ENCODE measurements at regions not wholly inside any gene's neighbourhood (a gene's known extent, or its start where the extent isn't known, plus 50 kb on each side); places are given as distances from the start of the nearest gene placed in this dataset.

DNA sequence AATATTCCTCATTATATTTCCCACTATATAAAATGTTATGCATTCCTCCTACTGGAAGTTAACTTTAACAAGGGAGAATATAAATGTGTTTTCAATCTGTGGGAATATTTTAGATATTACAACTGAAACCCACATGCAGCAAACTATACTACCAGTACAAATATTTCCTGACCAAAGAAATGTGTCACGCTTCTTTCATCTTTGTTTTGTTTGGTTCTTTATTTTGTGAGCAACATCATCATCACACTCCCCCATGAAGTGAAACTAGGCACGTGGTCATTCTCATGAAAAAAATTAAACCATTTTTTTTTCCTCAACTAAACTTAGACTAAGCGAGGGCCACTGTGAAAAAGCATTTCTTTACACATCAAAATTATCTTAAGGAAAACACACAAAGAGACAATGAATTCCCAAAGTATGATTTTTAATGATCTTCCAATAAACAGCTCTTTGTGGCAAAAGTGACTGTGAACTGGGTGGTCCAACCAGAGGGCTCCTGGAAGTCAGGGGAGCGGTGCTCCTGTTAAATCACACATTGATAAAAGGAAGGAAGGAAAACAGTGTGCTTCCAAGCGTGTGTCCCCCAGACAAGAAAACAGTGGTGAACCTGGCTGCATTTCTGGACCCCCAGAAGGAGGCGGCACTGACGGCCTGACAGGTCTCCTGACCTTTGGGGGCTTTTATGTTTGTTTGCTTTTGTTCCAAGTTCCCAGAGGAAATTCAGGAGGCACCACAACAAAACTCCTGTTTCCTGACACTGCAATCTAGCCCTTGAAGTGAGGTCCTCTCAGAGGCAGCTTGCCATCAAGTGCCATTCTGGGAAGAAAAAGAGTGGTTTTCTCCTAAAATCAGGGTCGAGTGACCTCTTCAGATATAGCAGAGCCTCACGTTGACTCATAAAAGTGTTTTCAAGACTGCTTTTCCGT lies 166.8 kb upstream of the FOXQ1 start:
- no peak for DNase-seq

DNA sequence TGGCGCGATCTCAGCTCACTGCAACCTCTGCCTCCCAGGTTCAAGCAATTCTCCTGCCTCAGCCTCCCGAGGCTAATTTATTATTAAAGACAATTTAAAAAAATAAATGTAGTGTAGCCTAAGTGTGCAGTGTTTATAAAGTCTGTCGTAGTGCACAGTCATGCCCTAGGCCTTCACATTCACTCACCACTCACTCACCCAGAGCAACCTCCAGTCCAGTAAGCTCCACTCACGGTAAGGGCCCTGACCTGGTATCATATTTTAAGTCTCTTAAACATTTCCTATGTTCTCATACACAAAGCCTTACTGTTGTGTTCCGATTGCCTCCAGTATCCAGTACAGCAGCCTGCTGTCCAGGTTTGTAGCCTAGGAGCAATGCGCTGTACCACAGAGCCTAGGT lies 168.2 kb upstream of the FOXQ1 start:
- DNase-seq, result no peak

DNA sequence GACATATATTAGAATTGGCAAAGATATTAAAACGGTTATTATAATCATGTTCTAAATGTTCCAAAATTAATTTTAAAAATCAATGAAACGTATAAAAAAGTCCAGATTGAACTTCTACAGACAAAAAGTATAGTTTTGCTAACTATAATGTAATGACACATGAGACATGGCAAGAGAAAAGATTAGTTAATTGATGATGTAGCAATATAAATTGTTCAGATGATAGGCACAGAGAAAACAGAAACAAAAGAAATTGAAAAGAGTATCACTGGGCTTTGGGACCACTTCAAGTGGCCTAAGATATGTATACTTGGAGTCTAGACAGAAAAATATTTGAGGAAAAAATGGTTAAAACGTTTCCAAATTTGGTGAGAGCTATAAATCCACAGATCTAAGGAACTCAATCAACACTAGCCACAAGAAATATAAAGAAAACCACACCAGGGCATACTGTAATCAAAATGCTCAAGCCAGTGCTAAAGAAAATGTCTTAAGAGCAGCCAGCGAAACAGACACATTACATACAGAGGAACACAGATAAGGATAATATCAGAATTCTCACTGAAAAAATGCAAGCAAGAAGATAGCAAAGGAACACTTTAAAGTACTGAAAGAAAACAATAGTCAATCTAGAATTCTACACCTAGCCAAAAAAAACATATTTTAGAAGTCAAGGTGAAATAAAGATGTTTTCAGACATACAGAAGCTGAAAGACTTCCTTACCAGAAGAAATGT lies 172.6 kb upstream of the FOXQ1 start:
- no peak for DNase-seq

DNA sequence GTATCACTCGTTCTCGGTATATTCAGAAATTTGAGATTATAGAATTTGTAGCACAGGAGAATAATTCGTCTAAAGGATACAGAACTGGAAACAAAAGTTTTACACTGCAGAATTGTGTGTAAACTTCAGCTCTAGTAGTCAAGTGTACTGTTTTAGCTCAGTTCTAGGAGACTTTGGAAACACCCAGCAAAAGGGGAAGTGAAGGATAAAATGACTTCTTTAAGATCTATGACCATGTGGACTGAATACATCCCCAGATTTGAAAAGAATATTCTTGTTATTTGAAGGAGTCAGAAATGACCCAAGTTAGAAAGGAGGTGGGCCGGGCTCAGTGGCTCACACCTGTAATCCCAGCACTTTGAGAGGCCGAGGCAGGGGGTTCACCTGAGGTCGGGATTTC lies 174.0 kb upstream of the FOXQ1 start:
- DNase-seq, result no peak

DNA sequence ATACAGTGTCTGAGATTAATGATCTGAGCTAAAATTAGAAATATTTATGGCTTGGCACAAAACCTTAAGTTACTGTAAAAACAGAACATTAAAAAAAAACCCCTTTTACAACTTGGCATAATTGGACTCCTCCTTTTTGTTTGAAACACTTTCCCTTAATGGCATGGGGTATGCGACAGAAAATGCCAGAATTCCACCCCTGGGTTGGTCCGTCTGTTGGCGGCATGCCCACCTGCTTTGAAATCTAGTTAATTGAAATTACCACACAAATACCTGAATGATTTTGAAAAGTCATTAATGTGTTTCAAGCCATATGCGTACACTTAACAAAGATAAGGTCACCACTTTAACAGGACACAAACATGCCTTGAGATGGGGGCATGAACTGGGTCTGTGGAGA lies 175.1 kb upstream of the FOXQ1 start:
- no peak for DNase-seq

DNA sequence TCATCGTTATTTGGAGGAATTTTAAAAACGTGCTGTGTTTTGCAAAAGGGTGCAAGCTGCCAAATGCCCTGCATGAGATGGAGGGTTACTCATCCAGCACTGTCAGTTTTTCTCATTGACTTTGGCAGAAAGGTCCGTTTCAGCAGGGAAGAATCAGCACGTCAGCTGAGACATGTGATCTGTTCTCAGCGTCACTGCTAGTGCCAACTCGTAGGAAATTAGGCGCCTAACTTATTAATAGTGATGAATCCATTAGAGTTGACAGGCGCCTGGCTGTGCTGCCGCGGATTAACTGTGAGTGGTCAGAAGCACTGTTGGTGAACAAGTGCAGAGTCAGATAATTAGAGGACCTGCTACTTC lies 175.5 kb upstream of the FOXQ1 start:
- DNase-seq, result no peak

DNA sequence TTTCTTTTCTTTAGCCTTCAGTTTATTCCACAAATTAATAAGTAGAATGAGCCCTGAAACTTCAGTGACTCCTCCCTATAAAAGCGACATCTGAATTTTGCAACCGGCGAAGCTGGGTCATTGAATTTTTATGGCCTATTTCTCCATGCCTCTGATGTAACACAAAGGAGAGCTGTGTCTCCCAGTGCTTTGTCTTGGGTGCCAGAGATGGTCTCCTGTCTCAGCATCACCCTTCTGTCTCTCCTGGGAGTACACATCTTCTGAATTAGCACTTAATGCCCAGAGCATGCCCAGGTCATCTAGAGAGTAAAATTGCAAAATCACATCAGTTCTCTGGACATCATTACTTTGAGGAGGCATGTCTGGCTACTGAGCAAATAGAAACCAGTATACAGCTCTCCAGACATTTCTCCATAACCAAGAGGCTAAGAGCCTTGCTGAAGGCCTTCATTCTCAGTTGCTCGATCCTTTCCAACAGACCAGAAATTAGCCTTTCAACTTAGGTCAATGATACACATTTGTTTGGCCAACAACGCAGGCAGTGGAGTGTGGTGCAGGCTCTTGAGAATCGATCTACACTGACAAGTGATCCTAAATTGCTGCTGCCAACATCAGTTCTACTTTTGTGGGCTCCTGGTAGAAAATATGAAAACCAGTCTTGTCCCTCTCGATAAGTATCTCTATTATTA lies 176.0 kb upstream of the FOXQ1 start:
- no peak for DNase-seq

DNA sequence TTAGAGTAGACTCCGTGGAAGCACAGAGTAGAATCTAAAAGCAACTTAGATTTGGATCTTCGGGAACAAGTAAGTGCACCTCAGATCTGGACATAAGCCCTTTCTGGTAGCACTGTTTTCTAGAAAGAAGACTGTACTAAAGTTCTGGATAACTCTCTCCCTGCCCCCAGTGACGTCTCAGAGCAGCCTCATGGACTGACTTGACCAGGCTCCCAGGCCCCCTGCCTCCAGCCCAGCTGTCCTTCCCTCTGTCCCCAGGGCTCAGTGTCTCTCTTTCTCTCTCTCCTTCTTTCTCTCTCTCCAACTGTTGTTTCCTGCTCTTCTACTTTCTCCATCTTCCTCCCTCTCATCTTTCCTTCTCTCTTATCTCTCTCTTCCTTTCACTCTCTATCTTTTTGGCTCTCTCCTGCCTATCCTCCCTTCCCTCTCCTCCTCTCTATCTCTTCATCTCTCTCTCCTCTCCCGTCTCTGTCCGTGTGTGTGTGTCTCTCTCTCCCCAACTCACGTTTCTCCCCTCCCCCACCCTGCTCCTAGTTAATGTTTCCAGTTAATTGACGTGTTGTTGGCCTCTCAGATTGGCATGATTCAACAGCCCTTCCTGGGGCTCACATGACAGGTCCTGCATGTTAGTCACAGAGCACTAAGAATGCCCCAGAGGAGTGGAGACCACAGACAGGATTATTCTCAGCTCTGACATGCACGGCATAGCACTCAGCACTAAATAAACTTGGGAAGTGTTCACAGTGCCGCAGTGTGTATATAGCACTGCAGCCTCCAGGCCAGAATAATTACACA lies 180.4 kb upstream of the FOXQ1 start:
- DNase-seq, result no peak

DNA sequence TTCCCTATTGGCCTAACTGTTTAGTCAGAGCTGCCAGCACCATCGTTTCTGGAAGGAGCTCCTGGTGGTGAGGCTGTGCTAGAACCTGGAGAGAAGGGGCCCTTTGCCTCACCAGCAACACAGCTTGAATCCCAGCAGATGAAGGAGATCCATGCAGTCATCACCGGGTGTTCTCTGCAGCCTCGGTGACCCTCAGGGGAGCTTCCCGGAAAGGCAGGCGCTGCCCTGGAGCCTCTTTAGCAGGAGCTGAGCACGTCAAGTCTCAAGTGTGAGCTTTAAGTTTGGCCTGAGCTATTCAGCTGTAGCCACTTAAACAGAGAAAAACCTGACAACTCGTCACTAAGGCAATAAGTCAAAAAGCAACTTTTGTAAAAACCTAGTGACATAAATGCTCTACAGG lies 181.2 kb upstream of the FOXQ1 start:
- DNase-seq, result no peak

DNA sequence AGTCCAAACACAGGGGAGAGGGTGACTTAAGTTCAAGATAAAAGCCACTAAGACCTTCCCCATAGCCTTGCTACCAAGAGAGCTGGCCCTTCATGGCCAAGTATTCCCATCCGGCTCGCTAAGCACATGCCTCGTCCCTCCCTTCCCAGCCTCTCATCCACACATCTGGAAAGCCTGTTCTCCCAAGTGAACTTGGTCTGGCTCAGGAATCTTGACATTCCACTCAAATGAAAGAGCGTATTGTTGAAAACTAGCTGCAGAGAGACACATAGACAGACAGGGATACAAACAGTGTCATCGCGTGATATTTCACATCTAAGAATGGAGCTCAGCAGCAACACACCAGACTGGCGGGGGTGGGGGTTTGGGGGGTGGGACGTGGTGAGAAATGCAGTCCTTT lies 182.8 kb upstream of the FOXQ1 start:
- DNase-seq, result no peak

DNA sequence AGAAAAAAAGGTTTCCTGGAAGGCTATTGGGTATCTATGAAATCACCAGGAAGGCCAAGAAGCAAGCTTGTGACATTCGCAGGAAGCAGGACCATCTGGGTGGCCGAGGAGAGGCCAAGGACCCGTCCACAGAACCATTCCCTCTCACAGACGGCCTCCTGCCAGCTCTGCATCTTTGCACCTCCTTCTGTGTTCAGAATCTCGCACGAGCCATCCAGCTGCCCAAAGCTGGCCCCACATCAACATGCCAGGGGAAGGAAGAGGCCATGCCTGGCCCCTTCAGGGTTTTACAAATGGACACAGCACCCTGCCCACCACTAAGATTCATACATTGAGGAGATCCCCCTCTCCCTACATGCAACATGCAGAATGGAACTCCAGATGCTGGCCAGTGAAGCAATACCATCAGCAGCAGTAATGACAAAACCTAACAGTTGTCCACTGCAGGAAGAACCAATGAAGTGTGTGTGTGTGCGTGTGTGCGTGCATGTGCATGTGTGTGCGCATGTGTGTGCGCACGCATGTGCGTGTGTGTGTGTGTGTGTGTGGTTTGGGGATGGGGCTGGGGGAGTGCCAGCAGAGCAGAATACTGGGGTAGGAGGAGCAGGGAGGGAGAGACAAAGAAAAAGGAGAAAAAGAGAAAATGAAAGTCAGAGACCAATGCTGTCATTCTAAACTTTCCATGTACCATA lies 184.2 kb upstream of the FOXQ1 start:
- no peak for DNase-seq

DNA sequence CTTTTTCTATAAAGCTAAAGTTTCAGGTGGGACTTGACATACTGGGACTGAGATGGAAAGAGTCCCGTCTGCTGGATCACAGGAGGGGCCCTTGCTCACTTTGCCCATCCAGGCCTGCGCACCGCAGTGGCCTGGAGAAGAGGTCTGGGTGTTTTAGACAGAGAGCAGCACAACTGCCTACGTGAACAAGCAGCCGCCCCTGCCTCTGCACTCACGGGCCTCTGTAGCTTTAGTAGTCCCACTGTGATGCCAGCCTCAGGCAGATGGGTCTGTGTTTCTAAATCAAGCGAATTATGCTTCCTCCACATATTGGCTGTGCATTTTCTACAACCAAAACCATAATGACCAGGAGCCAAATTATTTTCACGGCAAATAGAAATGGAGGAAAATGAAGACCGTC lies 184.8 kb upstream of the FOXQ1 start:
- no peak for DNase-seq

DNA sequence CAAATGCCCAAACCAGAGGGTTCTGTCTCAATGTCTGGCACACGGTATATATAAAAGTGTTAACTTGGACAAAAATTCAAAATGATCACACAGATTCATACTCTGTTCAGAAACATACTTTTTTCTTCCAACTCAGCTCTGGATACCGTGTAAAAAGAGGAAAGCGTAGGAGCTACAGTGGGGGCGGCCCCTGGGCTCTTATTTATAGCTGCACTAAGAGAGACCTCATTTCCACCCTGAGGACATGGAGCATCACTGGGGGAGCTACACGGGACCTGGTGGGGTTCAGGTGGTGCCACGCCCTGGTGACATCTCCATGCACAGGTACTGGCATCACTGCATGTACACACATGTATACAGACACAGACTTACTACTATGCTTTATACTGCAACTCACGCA lies 185.9 kb upstream of the FOXQ1 start:
- DNase-seq, result no peak

DNA sequence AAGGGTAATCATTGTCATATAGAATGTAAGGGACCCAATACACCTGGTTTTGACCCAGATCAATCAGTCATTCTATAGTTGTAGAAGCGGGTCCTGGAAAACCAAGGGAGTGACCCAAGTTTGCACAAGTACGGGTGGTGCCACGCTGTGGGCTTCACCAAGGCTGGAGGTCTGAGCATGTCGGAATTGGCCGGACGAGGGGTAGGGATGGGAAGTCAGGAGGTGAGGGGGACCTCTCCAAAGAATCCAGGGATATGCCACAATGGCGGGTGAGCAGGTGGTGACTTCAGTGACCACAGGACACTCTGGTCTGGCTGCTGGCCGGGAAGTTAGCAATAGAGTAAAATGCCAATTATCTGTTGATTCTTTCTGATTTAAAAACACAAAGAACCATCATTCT lies 186.6 kb upstream of the FOXQ1 start:
- DNase-seq, result no peak

DNA sequence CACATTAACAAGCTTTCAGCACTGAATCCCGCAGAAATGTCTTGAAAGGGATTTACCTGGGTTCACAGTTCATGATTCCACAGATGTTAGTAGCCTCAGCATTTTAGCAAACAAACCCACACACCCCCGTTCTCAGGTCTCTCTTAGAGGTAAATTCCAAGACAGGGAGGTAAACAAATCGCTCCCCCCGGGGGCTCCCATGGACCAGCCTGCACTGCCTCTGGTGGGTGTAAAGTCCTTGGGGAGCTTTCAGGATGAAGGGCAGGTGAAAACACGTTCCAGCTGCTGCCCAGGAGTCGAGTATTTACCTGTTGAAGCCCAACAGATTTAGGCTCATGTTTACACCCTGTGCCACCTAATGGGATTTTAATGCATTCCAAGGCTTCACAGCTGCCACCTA lies 187.0 kb upstream of the FOXQ1 start:
- no peak for DNase-seq

DNA sequence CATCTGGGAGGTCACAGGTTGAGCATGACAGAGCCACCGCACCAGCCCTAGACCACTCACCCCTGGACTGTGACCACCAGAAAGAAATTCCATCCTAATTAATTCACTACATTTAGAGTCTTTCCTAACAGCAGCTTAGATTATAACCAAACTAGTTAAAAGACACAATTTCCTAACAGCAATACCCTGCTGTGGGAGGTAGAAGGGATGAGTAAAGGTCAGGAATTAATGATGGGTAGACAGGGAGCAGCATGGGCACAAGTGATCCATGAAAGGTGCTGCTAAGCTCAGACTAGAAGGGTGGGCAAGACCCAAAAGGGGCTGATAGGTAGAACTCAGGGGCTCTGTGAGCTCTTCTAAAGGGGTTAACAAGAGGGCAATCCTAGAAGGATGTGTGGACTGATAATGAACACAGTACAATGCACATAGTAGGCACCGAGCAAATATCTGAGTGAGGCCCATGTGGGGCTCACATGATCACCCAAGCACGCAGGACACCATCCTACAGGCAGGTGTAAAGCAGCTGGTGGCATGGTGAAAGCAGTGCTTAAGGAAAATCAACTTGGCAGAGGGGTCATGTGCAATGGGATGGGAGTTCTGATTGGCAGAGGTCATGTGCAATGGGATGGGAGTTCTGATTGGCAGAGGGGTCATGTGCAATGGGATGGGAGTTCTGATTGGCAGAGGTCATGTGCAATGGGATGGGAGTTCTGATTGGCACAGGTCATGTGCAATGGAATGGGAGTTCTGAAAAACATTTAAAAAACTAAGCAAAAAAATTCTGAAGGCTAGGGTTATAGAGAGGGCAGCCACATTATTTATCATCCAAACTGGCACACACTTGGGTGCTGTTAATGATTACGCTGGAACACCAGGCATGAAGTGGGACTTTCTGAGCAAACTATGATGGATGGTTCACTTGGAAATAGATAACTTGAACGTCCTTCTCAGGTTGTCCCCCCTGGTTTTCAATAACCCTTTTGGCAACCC lies 188.2 kb upstream of the FOXQ1 start:
- DNase-seq, result no peak

DNA sequence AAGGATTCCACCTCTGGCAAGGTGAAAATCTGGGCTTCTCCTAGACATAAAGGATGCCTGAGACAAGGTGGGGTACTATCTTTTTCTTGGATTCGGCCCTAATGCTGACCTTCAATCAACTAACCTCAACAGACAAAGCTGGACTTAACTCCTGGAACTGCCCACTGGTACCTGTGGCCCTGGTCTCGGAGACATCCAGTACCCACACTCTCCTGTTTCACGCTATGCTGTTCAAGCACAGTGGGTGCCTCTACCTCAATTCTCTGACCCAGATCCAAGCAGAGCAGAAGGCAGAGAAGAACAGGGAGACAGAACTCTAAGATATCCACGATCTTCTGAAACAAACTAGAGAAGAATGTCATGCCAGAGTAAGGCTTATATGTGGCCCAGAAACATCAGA lies 189.8 kb upstream of the FOXQ1 start:
- DNase-seq, result no peak

DNA sequence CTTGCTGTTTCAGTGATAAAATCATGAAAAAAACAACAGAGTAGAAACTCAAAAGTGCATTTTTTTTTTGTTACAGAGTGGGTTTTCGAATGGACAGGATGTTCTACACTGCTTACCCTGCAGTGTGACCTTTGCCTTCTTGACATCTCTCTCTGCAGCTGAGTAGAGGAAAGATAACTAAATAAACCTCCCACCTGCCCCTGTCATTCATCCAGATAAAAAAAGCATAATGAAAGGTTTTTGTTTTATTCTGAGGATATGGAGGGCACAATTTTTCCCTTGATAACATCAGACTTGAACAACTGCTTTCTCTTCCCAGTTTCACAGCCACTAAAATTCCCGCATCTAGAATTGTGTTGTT lies 193.6 kb upstream of the FOXQ1 start:
- no peak for DNase-seq

DNA sequence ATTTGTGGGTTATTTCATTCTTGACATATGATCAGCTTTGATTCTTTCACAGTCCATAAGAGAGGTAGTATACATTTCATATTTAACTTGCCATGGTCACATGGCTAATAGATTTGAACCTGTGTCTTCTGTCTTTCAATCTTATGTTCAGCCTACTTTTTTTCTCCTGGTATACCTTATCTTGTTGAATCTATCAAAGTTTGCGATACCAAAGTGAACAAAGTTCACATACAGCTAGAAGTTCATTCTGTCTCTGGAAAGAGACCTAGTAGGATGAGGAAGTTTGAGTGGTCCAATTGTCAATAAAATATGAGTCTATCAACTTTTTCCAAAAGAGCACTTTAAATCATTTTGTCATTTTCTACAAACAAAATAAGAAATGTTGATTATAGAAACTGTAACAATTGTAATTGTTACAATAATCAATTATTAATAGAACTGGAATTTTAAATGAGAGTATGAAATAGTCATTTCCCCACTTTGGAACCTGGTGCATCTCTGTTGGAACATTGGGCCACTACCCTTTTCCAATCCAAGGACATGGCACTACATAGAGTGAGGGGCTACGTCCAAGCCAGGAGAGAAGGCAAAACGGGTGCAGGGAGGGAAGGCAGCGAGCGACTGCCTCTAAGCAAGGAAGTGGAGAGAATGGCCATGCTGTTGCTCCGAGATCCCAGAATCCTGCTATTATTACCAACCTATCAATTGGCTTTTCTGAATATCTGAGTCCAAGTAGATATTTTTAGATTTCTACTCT lies 194.2 kb upstream of the FOXQ1 start:
- no peak for DNase-seq

DNA sequence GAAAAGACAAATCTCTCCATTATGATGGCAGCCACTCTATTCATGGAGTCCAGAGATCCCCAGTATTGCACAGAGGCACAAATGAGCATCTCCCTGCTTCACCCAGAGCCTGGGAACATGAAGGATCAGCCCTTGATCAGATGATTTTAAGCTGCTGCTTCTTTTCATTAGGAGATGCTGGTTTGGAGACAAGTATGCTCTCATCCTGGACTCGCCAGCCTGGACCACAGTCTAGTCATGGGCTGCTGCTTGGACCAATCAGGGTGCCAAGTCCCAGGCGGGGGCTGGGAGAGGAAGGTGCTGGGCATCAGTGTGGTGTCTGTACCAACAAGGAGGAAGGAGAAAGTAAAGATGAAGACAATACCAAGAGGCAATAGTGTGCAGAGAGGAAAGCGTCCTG lies 195.7 kb upstream of the FOXQ1 start:
- DNase-seq, result no peak
